SK-N-SH (cell line): ENCODE measurements at regions not wholly inside any gene's neighbourhood (a gene's known extent, or its start where the extent isn't known, plus 50 kb on each side); places are given as distances from the start of the nearest gene placed in this dataset.

Source experiments
- CHD2 ChIP-seq: fragments of 150-350 bp; IDR thresholded peaks from 2 replicates; pipeline ENCODE4 v1.6.1; 2018; ENCODE audit warnings: low read length; ENCODE audit not compliant: partially characterized antibody
- CTCF ChIP-seq: fragments of 200-600 bp; sonication (generic); IDR thresholded peaks from 2 replicates; pipeline ENCODE4 v1.6.1; 2017; ENCODE audit warnings: antibody characterized with exemption, mild to moderate bottlenecking, moderate library complexity
- EP300 ChIP-seq, 2 experiments: IDR thresholded peaks; 2 replicates each; pipeline versions ENCODE4 v1.4.0 to v1.6.1; 2012; ENCODE audit warnings: borderline replicate concordance in 1 of 2, low read depth in 1 of 2, low read length in 1 of 2
- EZH2phosphoT487 ChIP-seq: fragments of 200-600 bp; sonication (generic); IDR thresholded peaks from 2 replicates; pipeline ENCODE4 v1.6.1; 2017; ENCODE audit warnings: low read depth, mixed run types, mild to moderate bottlenecking, antibody characterized with exemption, moderate library complexity, borderline replicate concordance
- GABPA ChIP-seq: IDR thresholded peaks from 2 replicates; pipeline ENCODE4 v1.4.0; 2012; ENCODE audit warnings: low read depth, mild to moderate bottlenecking
- IRF3 ChIP-seq: fragments of 150-350 bp; IDR thresholded peaks from 2 replicates; pipeline ENCODE4 v1.6.1; 2016; ENCODE audit warnings: mild to moderate bottlenecking, low read depth, low read length
- JUND ChIP-seq: IDR thresholded peaks from 2 replicates; pipeline ENCODE4 v1.4.0; 2012
- MEF2A ChIP-seq: IDR thresholded peaks from 2 replicates; pipeline ENCODE4 v1.4.0; 2012; ENCODE audit warnings: low read depth, borderline replicate concordance
- MXI1 ChIP-seq: IDR thresholded peaks from 2 replicates; pipeline ENCODE4 v1.6.1; 2012; ENCODE audit warnings: mild to moderate bottlenecking, low read depth, low read length, improper control_type of control experiment
- NRF1 ChIP-seq: IDR thresholded peaks from 2 replicates; pipeline ENCODE4 v1.6.1; 2012; ENCODE audit warnings: low read depth, mild to moderate bottlenecking, low read length
- PBX3 ChIP-seq: IDR thresholded peaks from 2 replicates; pipeline ENCODE4; 2012
- POLR2AphosphoS5 ChIP-seq: IDR thresholded peaks from 2 replicates; pipeline ENCODE4 v1.6.1; 2012; ENCODE audit warnings: low read depth, low read length
- USF2 ChIP-seq: fragments of 150-350 bp; IDR thresholded peaks from 2 replicates; pipeline ENCODE4 v1.6.1; 2017; ENCODE audit warnings: antibody characterized with exemption, low read length, low read depth, borderline replicate concordance

DNA sequence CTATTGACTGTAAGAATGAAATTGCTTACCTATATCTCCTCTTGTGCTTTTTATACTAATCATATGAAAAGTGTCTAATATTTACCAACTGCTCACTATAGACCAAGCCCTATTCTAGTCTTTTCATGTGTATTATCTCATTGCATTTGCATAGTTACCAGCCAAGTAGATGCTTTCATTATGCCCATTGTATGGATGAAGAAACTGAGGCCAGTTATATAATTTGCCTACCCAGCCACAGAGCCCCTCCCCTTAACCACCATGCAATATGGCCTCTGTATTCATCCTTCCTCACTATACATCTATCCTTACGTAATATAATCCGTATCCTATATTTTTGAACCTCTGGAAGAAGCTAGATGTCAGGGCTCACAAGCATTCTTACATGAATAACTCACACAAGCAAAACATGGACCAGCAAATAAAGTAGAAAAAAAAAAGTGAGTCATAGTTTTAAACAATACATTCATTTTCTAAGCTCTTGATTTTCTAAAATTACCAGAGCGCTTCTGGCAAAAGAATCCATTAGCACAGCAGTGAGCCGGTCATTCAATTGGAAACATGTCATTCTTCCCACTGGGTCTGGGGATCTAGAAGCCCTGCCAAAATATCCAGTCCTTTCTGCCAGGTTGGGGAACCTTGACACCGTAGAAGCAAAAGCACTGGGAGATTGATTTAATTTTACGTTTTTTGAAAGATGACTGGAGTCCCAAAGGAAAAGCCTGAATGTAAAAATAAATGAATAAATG is 80.0 kb downstream of the C11orf91 start:
- no peak for TF ChIP-seq CTCF
- peak; percentile 65 for TF ChIP-seq JUND
- TF ChIP-seq CHD2 = peak; percentile 6
- peak; percentile 13 to 56; a peak in 1 of 4 replicates for TF ChIP-seq EP300 (IDR thresholded peaks at IDR 0.05; ENCODE audit: borderline replicate concordance in 1 of 2, low read depth in 1 of 2, low read length in 1 of 2)
- TF ChIP-seq POLR2AphosphoS5 = peak; percentile 28; the same call in 1 of the 2 replicates
- TF ChIP-seq MEF2A = peak; percentile 44; the same call in 1 of the 2 replicates
- TF ChIP-seq USF2 = no peak
- no peak for TF ChIP-seq EZH2phosphoT487
- TF ChIP-seq MXI1 = no peak
- TF ChIP-seq GABPA = no peak
- TF ChIP-seq NRF1 = no peak
- TF ChIP-seq IRF3 = no peak
- TF ChIP-seq PBX3 = peak; percentile 79
